Mucosa of stomach (tissue), 1 donor: ENCODE measurements at regions not wholly inside any gene's neighbourhood (a gene's known extent, or its start where the extent isn't known, plus 50 kb on each side); places are given as distances from the start of the nearest gene placed in this dataset.

Source experiments
- H3K27me3 ChIP-seq: one replicate; pipeline ENCODE4 v1.7.0; 2013; ENCODE audit warnings: mild to moderate bottlenecking, low read length; ENCODE audit not compliant: control insufficient read depth, insufficient read depth
- H3K36me3 ChIP-seq: one replicate; pipeline ENCODE4 v1.7.0; 2013; ENCODE audit warnings: low read length; ENCODE audit not compliant: control insufficient read depth, insufficient read depth
- H3K4me1 ChIP-seq: one replicate; pipeline ENCODE4 v1.7.0; 2013; ENCODE audit warnings: mild to moderate bottlenecking, low read length; ENCODE audit not compliant: control insufficient read depth, insufficient read depth
- H3K4me3 ChIP-seq: one replicate; pipeline ENCODE4 v1.7.0; 2013; ENCODE audit warnings: low read length
- H3K9ac ChIP-seq: one replicate; pipeline ENCODE4 v1.7.0; 2013; ENCODE audit warnings: mild to moderate bottlenecking, low read length, moderate library complexity
- H3K9me3 ChIP-seq: one replicate; pipeline ENCODE4 v1.7.0; 2013; ENCODE audit warnings: mild to moderate bottlenecking, low read length, moderate library complexity; ENCODE audit not compliant: control insufficient read depth
- donor health status: Pancreatic carcinoma.

DNA sequence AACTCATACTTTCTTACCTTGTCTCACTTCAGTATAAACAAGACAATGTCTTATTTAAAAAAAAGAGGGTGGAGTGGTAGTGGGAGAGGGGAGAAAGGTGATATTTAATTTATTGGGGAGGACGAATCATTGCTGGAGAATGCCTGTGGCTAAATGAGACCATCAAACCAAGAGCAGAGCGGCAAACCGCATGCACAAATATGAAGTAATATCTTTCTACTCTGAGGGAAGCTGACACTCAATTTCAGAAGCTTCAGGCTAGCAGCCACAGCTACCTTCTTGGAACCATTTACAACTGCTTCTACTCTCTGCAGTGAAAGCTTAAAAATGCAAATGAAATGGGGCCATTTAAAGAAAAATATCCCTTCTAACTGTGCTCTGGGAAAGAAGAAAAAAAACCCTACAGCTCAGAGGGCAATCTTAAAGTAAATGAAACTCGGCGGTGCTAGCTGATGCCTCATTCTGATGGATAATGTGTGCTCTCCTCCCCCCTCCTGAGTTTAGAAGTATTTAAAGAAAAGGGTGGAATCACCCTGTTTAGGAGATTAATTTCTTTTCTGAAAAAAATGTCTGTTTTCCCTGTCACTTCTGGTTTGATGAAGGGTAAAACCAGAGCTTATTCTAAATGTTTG, 178.2 kb upstream of the CAMK1G start:
- no peaks in the 10 kb centered on the region for H3K36me3 ChIP-seq
- H3K4me1 ChIP-seq: no peaks in the 10 kb centered on the region
- no peak overlapping the region for H3K4me3 ChIP-seq
- no peaks in the 10 kb centered on the region for H3K27me3 ChIP-seq
- no peak overlapping the region for H3K9ac ChIP-seq
- no peaks in the 10 kb centered on the region for H3K9me3 ChIP-seq

GRCh38 chr1:209406168-209406567, 177.3 kb upstream of the CAMK1G start:
- no peak overlapping the region for H3K9ac ChIP-seq
- H3K4me3 ChIP-seq: no peak overlapping the region
- H3K27me3 ChIP-seq: no peaks in the 10 kb centered on the region
- H3K4me1 ChIP-seq: no peaks in the 10 kb centered on the region
- H3K36me3 ChIP-seq: no peaks in the 10 kb centered on the region
- no peaks in the 10 kb centered on the region for H3K9me3 ChIP-seq

DNA sequence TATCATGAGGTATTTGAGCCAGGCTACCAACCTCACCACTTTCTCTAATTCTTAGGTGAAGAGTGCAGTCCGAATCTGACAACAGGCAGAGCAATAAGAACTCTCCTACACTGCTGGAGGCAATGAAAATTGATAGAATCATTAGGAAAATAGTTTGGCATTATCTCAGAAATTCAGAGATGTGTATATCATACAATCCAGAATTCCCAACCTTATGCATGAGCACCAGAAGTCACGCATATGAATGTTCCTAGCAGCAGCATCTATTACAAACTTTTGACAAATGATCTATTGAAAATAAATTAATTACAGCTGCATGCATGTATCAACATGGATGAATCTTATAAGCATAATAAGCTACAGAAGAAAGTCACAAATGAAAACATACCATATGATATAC, 176.9 kb upstream of the CAMK1G start:
- Histone ChIP-seq H3K36me3 (no peaks in the 10 kb centered on the region), H3K4me1 (no peaks in the 10 kb centered on the region), H3K9me3 (no peaks in the 10 kb centered on the region), H3K27me3 (no peaks in the 10 kb centered on the region), H3K9ac (no peak overlapping the region), H3K4me3 (no peak overlapping the region)

- no peak overlapping the region for H3K4me3 ChIP-seq
Observed at GRCh38 chr1:209409780-209410179, 173.7 kb upstream of the CAMK1G start.

DNA sequence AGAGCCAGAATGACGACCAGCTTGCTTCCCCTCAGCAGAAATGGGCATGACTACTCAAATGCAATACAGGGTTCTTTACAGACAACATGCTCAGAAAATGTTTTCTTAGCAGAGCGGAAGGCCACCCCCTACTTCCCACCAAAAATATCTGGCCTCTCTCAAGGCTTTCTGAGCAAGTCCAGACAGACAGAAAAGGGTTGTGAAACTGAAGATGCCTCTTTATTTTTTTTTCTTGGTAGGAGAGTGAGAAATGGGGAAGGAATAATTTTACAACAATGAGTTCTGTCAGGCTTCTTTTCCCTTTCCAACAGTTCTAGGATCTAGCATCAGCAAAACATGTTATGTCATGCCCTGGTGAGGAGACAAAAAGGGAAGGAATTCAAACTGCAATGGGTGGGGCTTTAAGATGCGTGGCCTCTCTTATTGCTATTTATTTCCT, 172.0 kb upstream of the CAMK1G start:
- Histone ChIP-seq H3K36me3 (no peaks in the 10 kb centered on the region), H3K27me3 (no peaks in the 10 kb centered on the region), H3K4me1 (no peaks in the 10 kb centered on the region), H3K9me3 (no peaks in the 10 kb centered on the region), H3K4me3 (no peak overlapping the region), H3K9ac (no peak overlapping the region)

More at GRCh38 chr1:209409780-209410179, 173.7 kb upstream of the CAMK1G start:
- Histone ChIP-seq H3K9me3 (no peaks in the 10 kb centered on the region), H3K27me3 (no peaks in the 10 kb centered on the region), H3K9ac (no peak overlapping the region), H3K36me3 (no peaks in the 10 kb centered on the region), H3K4me1 (no peaks in the 10 kb centered on the region)

GRCh38 chr1:209412036-209412435, 171.5 kb upstream of the CAMK1G start:
- H3K36me3 ChIP-seq: no peaks in the 10 kb centered on the region
- H3K9ac ChIP-seq: no peak overlapping the region
- H3K4me3 ChIP-seq: no peak overlapping the region
- H3K9me3 ChIP-seq: no peaks in the 10 kb centered on the region
- no peaks in the 10 kb centered on the region for H3K4me1 ChIP-seq
- no peaks in the 10 kb centered on the region for H3K27me3 ChIP-seq

DNA sequence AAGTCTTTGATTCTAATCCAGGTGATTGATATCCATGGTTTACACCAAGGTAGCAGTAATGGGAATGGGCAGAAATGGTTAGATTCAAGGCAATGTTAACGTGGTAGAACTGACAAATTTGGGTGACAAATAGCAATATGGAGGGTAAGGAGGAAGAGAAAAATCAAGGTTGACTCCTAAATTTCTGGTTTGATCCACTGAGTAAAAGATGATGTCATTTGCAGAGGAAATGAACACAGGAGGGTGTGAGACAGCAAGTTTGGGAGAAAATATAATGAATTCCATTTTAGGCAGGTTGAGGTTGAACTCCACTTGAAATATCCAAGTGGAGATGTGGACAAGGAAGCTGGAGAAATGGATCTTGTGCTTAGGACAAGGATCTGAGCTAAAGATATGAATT, 170.9 kb upstream of the CAMK1G start:
- no peak overlapping the region for H3K4me3 ChIP-seq
- no peak overlapping the region for H3K9ac ChIP-seq
- H3K27me3 ChIP-seq: no peaks in the 10 kb centered on the region
- H3K4me1 ChIP-seq: no peaks in the 10 kb centered on the region
- H3K36me3 ChIP-seq: no peaks in the 10 kb centered on the region
- H3K9me3 ChIP-seq: no peaks in the 10 kb centered on the region

DNA sequence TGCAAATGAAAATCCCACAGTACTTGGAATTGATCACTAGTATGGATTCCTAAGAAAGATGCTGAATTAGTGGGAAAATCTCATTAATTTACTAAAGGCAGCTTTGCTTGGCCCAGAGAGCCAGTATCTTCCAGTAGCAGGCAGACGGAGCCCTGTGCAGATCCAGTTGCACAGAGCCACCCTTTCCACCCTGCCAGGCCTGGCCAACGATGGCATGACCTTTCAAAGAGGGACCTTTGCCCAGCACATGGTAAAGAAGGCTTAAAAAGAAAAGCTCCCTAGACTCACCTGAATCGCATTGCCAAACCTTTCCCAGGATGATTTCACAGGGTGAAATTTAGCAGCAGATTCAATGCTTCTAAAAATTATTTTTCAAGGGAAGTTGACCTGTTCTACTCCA, 170.5 kb upstream of the CAMK1G start:
- Histone ChIP-seq H3K9me3 (no peaks in the 10 kb centered on the region), H3K4me1 (no peaks in the 10 kb centered on the region), H3K36me3 (no peaks in the 10 kb centered on the region), H3K27me3 (no peaks in the 10 kb centered on the region), H3K9ac (no peak overlapping the region), H3K4me3 (no peak overlapping the region)

DNA sequence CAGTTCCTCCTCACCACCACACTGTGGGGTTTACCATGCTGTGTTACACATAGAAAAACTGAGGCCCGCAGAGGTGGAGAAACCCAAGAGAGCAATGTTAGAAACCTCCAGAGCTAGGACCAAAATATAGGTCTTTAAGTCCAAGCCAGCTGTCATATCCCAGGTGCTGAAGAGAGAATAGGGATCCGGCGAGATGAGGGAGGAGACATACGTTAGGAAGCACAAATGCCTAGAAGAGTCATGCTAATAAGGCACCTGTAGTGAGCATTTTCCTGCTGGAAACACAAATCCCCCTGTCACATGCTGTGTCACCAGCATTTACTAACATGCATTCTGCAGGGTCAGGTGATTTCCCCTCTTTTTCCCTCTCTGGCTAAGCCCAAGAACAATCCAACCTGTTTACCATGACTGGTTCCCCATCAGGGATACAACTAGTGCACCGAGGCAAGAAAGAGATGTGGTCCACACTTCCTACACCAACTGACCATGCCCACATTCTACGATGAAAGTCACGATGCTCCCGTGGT, 168.6 kb upstream of the CAMK1G start:
- H3K4me1 ChIP-seq: no peaks in the 10 kb centered on the region
- no peaks in the 10 kb centered on the region for H3K9me3 ChIP-seq
- no peaks in the 10 kb centered on the region for H3K27me3 ChIP-seq
- H3K4me3 ChIP-seq: no peak overlapping the region
- no peaks in the 10 kb centered on the region for H3K36me3 ChIP-seq
- H3K9ac ChIP-seq: no peak overlapping the region

- no peaks in the 10 kb centered on the region for H3K36me3 ChIP-seq
- H3K9ac ChIP-seq: no peak overlapping the region
- H3K4me1 ChIP-seq: no peaks in the 10 kb centered on the region
- no peaks in the 10 kb centered on the region for H3K9me3 ChIP-seq
- H3K4me3 ChIP-seq: no peak overlapping the region
- no peaks in the 10 kb centered on the region for H3K27me3 ChIP-seq
Observed at GRCh38 chr1:209416039-209416438, 167.5 kb upstream of the CAMK1G start.

GRCh38 chr1:209416716-209417115, 166.8 kb upstream of the CAMK1G start:
- no peaks in the 10 kb centered on the region for H3K36me3 ChIP-seq
- no peak overlapping the region for H3K9ac ChIP-seq
- H3K27me3 ChIP-seq: no peaks in the 10 kb centered on the region

GRCh38 chr1:209417761-209418160, 165.8 kb upstream of the CAMK1G start:
- H3K4me1 ChIP-seq: no peaks in the 10 kb centered on the region
- no peak overlapping the region for H3K4me3 ChIP-seq
- H3K27me3 ChIP-seq: no peaks in the 10 kb centered on the region
- no peaks in the 10 kb centered on the region for H3K36me3 ChIP-seq
- H3K9ac ChIP-seq: no peak overlapping the region
- H3K9me3 ChIP-seq: no peaks in the 10 kb centered on the region

More at GRCh38 chr1:209416716-209417115, 166.8 kb upstream of the CAMK1G start:
- no peaks in the 10 kb centered on the region for H3K4me1 ChIP-seq
- H3K4me3 ChIP-seq: no peak overlapping the region
- no peaks in the 10 kb centered on the region for H3K9me3 ChIP-seq

GRCh38 chr1:209420276-209420675, 163.2 kb upstream of the CAMK1G start:
- Histone ChIP-seq H3K9ac (no peak overlapping the region), H3K4me1 (no peaks in the 10 kb centered on the region), H3K9me3 (no peaks in the 10 kb centered on the region), H3K4me3 (no peak overlapping the region), H3K27me3 (no peaks in the 10 kb centered on the region), H3K36me3 (no peaks in the 10 kb centered on the region)
